Ascending aorta (tissue), 2 donors: ENCODE measurements at regions not wholly inside any gene's neighbourhood (a gene's known extent, or its start where the extent isn't known, plus 50 kb on each side); places are given as distances from the start of the nearest gene placed in this dataset.

Experiments used
- DNase-seq, 2 donors: peaks; one replicate each; pipeline ENCODE4 v3.0.0-alpha.2; 2019; ENCODE audit warnings: low spot score in 2 of 2
- H3K27ac ChIP-seq, 2 donors: fragments of 200-600 bp; sonication (generic); one replicate each; pipeline ENCODE4 v1.5.1; 2016 to 2017; ENCODE audit warnings: mild to moderate bottlenecking in 1 of 2
- H3K27me3 ChIP-seq: fragments of 200-600 bp; sonication (generic); one replicate; pipeline ENCODE4 v1.5.1; 2017
- H3K36me3 ChIP-seq, 2 donors: fragments of 200-600 bp; sonication (generic); one replicate each; pipeline ENCODE4 v1.5.1; 2016
- H3K4me1 ChIP-seq, 2 donors: fragments of 200-600 bp; sonication (generic); one replicate each; pipeline ENCODE4 v1.5.1; 2016 to 2017; ENCODE audit warnings: mild to moderate bottlenecking in 1 of 2
- H3K4me3 ChIP-seq, 2 donors: fragments of 200-600 bp; sonication (generic); one replicate each; pipeline ENCODE4 v1.5.1; 2016 to 2017; ENCODE audit warnings: mild to moderate bottlenecking in 1 of 2
- H3K9me3 ChIP-seq, 2 donors: fragments of 200-600 bp; sonication (generic); one replicate each; pipeline ENCODE4 v1.5.1; 2016
- CTCF ChIP-seq, 3 experiments: fragments of 200-600 bp in 2 of 3; fragments of 450-650 bp in 1 of 3; sonication (generic) in 2 of 3; IDR thresholded peaks; one replicate each; pipeline ENCODE4 v1.5.1; 2016 to 2019; ENCODE audit warnings: antibody characterized with exemption in 3 of 3, mild to moderate bottlenecking in 1 of 3, moderate library complexity in 1 of 3
- intact Hi-C: fragments of 100-400 bp; cut with DNase I; formaldehyde crosslinking; loops from one replicate; pipeline ENCODE4 v1.15.1; 2023

GRCh38 chr5:6026766-6027406, 351.5 kb downstream of the MED10 start:
- no peak overlapping the region for H3K4me3 ChIP-seq
- intact Hi-C loops = no loop called here
- DNase-seq = no peak
- no peaks in the 10 kb centered on the region for H3K9me3 ChIP-seq
- no peaks in the 10 kb centered on the region for H3K4me1 ChIP-seq
- no peaks in the 10 kb centered on the region for H3K36me3 ChIP-seq
- H3K27ac ChIP-seq = no peak overlapping the region
- no peaks in the 10 kb centered on the region for H3K27me3 ChIP-seq
- TF ChIP-seq CTCF (IDR thresholded peaks at IDR 0.05) = no peak

GRCh38 chr5:6019612-6020011, 358.7 kb downstream of the MED10 start:
- intact Hi-C loops = no loop called here

GRCh38 chr5:6013506-6013905, 364.8 kb downstream of the MED10 start:
- intact Hi-C loops = no loop called here
- Histone ChIP-seq H3K9me3 (no peaks in the 10 kb centered on the region), H3K27me3 (no peaks in the 10 kb centered on the region), H3K27ac (no peak overlapping the region), H3K4me3 (no peak overlapping the region), H3K4me1 (no peaks in the 10 kb centered on the region), H3K36me3 (no peaks in the 10 kb centered on the region)
- DNase-seq = no peak
- no peak for TF ChIP-seq CTCF (IDR thresholded peaks at IDR 0.05)

More at GRCh38 chr5:6019612-6020011, 358.7 kb downstream of the MED10 start:
- no peak for TF ChIP-seq CTCF (IDR thresholded peaks at IDR 0.05)
- Histone ChIP-seq H3K4me1 (no peaks in the 10 kb centered on the region), H3K27ac (no peak overlapping the region), H3K27me3 (no peaks in the 10 kb centered on the region), H3K36me3 (no peaks in the 10 kb centered on the region), H3K9me3 (no peaks in the 10 kb centered on the region), H3K4me3 (no peak overlapping the region)
- DNase-seq = no peak

- DNase-seq = no peak
- no peaks in the 10 kb centered on the region for H3K36me3 ChIP-seq
- H3K4me3 ChIP-seq = no peak overlapping the region
- no peaks in the 10 kb centered on the region for H3K9me3 ChIP-seq
- intact Hi-C loops = no loop called here
- TF ChIP-seq CTCF (IDR thresholded peaks at IDR 0.05) = no peak
- H3K27ac ChIP-seq = no peak overlapping the region
- no peaks in the 10 kb centered on the region for H3K27me3 ChIP-seq
- H3K4me1 ChIP-seq = no peaks in the 10 kb centered on the region
These were observed 367.1 kb downstream of the MED10 start for GRCh38 chr5:6011199-6011598.

GRCh38 chr5:6006838-6007314, 371.5 kb downstream of the MED10 start:
- no peak for DNase-seq
- no peaks in the 10 kb centered on the region for H3K36me3 ChIP-seq
- no peak overlapping the region for H3K27ac ChIP-seq
- H3K9me3 ChIP-seq = no peaks in the 10 kb centered on the region
- no peak for TF ChIP-seq CTCF (IDR thresholded peaks at IDR 0.05)
- H3K4me3 ChIP-seq = no peak overlapping the region
- no peaks in the 10 kb centered on the region for H3K27me3 ChIP-seq
- intact Hi-C loops = no loop called here
- no peaks in the 10 kb centered on the region for H3K4me1 ChIP-seq
